ENCODE measurements at regions not wholly inside any gene's neighbourhood (a gene's known extent, or its start where the extent isn't known, plus 50 kb on each side); places are given as distances from the start of the nearest gene placed in this dataset.

DNA sequence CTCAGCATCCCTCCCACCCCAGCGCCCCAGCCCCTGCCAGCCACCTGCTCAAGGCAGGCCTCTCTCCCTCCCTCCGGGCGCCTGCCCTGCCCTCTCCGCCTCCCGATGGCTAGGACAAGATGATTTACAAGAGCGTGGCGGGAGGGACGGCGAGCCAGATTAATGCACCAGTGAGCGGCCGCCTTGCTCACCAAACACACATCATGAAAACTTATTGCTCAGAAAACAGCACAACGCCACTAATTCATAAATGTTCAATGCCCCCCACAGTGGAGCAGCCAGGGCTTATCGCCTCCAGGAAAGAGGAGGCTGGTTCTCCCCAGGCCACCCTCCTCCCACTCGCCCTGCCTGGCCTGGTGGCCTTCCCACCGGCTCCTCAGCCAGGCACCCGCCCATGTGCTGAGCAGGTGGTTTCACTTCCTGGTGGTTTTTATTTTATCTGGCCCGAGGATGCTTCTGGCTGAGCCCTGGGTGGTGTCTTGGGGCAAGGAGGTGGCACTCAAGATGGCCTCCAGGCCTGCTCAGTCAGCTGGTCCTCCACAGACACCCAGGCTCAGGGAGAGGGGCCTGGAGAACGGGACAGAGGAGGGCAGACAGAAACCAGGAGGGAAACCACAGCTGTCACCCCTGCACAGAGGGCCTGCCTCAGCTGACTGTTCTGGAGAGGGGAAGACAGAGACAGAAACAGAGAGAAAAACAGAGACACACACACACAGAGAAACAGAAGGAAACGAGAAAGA is 284.9 kb downstream of the UACA start:
- in situ Hi-C loops (cut with MboI; ENCODE audit: low sequenced_read_pairs) (loop anchor here (25.0 kb wide), 1 partner anchor 391 kb away; the partner anchor contains the start of gene TLE3), dilution Hi-C loops (cut with HindIII; ENCODE audit: low sequenced_read_pairs, unreplicated experiment) (no loop called here), intact Hi-C loops (cut with micrococcal nuclease) (loop anchor here (10.0 kb wide), 1 partner anchor 104 kb away; no protein-coding TSS in a partner anchor)
- Histone ChIP-seq H2AK9ac (replicated peaks; ENCODE audit: low read depth, low read length, poor library complexity) (no peak overlapping the region), H3K4me3 (ENCODE audit: insufficient read depth, low read depth, low read length) (no peak overlapping the region), H4K8ac (ENCODE audit: low read depth in 2 of 2, low read length in 2 of 2) (no peak overlapping the region), H3K23ac (ENCODE audit: low read depth, low read length) (no peak overlapping the region), H2AFZ (replicated peaks; ENCODE audit: low read length, poor library complexity) (no peak overlapping the region), H3K18ac (ENCODE audit: low read depth, low read length) (no peak overlapping the region), H3K27ac (ENCODE audit: insufficient read depth, low read length) (no peak overlapping the region), H4K91ac (ENCODE audit: insufficient read depth, low read depth, low read length) (no peak overlapping the region), H3K79me1 (ENCODE audit: low read depth in 1 of 2, low read length in 2 of 2) (no peaks in the 10 kb centered on the region), H3K9me3 (ENCODE audit: control insufficient read depth, insufficient read depth, low read length) (no peaks in the 10 kb centered on the region), H3K9me1 (ENCODE audit: insufficient read depth, low read length) (peaks cover 18% of the 10 kb centered on the region), H3K27me3 (ENCODE audit: control insufficient read depth, insufficient read depth, low read length) (peaks cover 14% of the 10 kb centered on the region), H4K5ac (ENCODE audit: low read depth, low read length) (no peak overlapping the region), H3K14ac (replicated peaks; ENCODE audit: low read depth, low read length) (no peak overlapping the region), H3K56ac (ENCODE audit: extremely low read depth, insufficient read depth, low read length) (no peak overlapping the region), H2AK5ac (ENCODE audit: low read depth, low read length) (no peak overlapping the region), H2BK120ac (ENCODE audit: low read depth, low read length) (no peak overlapping the region), H3K4me1 (ENCODE audit: control insufficient read depth, insufficient read depth, low read length) (peaks cover 14% of the 10 kb centered on the region), H2BK5ac (ENCODE audit: low read depth, low read length, poor library complexity, severe bottlenecking) (no peak overlapping the region), H2BK15ac (ENCODE audit: low read depth, low read length) (peak overlapping the region; percentile 33; the same call in 1 of the 3 replicates), H3K9ac (ENCODE audit: low read depth, low read length) (no peak overlapping the region), H3K4ac (ENCODE audit: low read depth, low read length) (no peak overlapping the region), H4K20me1 (ENCODE audit: insufficient read depth, low read length) (no peaks in the 10 kb centered on the region), H3K4me2 (ENCODE audit: low read depth, low read length) (no peak overlapping the region), H2BK20ac (ENCODE audit: low read depth, low read length) (no peak overlapping the region), H3K36me3 (ENCODE audit: control insufficient read depth, insufficient read depth, low read length) (no peaks in the 10 kb centered on the region)
- DNase-seq (no peak), ATAC-seq (ENCODE audit: low read depth) (no peak)
- CTCF ChIA-PET: no interaction called here
- BruUV-seq (replicated peaks): no TSS peak
- POLR2A ChIA-PET (ENCODE audit: unreplicated experiment): no interaction called here
- 67% methylated on average over 1 of the region's 19 CpGs; no CpG with 5 or more reads in 1 of the 2 experiments for WGBS, 2 experiments (ENCODE audit: extremely low coverage in 2 of 2, insufficient read length in 1 of 2)
- TF ChIP-seq, protein P1, sequence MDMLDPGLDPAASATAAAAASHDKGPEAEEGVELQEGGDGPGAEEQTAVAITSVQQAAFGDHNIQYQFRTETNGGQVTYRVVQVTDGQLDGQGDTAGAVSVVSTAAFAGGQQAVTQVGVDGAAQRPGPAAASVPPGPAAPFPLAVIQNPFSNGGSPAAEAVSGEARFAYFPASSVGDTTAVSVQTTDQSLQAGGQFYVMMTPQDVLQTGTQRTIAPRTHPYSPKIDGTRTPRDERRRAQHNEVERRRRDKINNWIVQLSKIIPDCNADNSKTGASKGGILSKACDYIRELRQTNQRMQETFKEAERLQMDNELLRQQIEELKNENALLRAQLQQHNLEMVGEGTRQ (IDR thresholded peaks at IDR 0.05; ENCODE audit: low read depth, low read length): no peak
- TF ChIP-seq, protein P2, sequence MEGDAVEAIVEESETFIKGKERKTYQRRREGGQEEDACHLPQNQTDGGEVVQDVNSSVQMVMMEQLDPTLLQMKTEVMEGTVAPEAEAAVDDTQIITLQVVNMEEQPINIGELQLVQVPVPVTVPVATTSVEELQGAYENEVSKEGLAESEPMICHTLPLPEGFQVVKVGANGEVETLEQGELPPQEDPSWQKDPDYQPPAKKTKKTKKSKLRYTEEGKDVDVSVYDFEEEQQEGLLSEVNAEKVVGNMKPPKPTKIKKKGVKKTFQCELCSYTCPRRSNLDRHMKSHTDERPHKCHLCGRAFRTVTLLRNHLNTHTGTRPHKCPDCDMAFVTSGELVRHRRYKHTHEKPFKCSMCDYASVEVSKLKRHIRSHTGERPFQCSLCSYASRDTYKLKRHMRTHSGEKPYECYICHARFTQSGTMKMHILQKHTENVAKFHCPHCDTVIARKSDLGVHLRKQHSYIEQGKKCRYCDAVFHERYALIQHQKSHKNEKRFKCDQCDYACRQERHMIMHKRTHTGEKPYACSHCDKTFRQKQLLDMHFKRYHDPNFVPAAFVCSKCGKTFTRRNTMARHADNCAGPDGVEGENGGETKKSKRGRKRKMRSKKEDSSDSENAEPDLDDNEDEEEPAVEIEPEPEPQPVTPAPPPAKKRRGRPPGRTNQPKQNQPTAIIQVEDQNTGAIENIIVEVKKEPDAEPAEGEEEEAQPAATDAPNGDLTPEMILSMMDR (conservative IDR thresholded peaks at IDR 0.05; ENCODE audit: low read depth, low read length): no peak
- TF ChIP-seq POLR2A (IDR thresholded peaks at IDR 0.05; ENCODE audit: low read depth, low read length) (no peak), FOS (IDR thresholded peaks at IDR 0.05; ENCODE audit: low read depth, low read length) (no peak), BHLHE40 (IDR thresholded peaks at IDR 0.05; ENCODE audit: low read depth, low read length) (no peak), RCOR1 (IDR thresholded peaks at IDR 0.05; ENCODE audit: insufficient replicate concordance, low read length) (no peak), NFE2L2 (IDR thresholded peaks at IDR 0.05; ENCODE audit: low read depth, low read length) (no peak), RAD21 (IDR thresholded peaks at IDR 0.05; ENCODE audit: low read length) (no peak), CEBPB (IDR thresholded peaks at IDR 0.05; ENCODE audit: low read depth, low read length) (no peak), MAZ (IDR thresholded peaks at IDR 0.05; ENCODE audit: borderline replicate concordance, low read depth, low read length) (no peak), MAFK (IDR thresholded peaks at IDR 0.05; ENCODE audit: low read depth, low read length) (no peak), RFX5 (IDR thresholded peaks at IDR 0.05; ENCODE audit: low read depth, low read length) (no peak), CHD1 (IDR thresholded peaks at IDR 0.05; ENCODE audit: low read depth, low read length) (no peak), MXI1 (IDR thresholded peaks at IDR 0.05; ENCODE audit: borderline replicate concordance, low read depth, low read length) (no peak), SMC3 (IDR thresholded peaks at IDR 0.05; ENCODE audit: low read depth, low read length) (no peak)
- TF ChIP-seq, protein P3, sequence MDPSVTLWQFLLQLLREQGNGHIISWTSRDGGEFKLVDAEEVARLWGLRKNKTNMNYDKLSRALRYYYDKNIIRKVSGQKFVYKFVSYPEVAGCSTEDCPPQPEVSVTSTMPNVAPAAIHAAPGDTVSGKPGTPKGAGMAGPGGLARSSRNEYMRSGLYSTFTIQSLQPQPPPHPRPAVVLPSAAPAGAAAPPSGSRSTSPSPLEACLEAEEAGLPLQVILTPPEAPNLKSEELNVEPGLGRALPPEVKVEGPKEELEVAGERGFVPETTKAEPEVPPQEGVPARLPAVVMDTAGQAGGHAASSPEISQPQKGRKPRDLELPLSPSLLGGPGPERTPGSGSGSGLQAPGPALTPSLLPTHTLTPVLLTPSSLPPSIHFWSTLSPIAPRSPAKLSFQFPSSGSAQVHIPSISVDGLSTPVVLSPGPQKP (IDR thresholded peaks at IDR 0.05; ENCODE audit: borderline replicate concordance, low read depth, low read length): no peak
